ENCODE measurements at regions not wholly inside any gene's neighbourhood (a gene's known extent, or its start where the extent isn't known, plus 50 kb on each side); places are given as distances from the start of the nearest gene placed in this dataset.

- TF ChIP-seq CTCF (conservative IDR thresholded peaks at IDR 0.05), result no peak
- TF ChIP-seq ZFX (IDR thresholded peaks at IDR 0.05), result no peak
Measured at GRCh38 chr21:20108976-20109540, 889.2 kb upstream of the NCAM2 start.
